ENCODE measurements at regions not wholly inside any gene's neighbourhood (a gene's known extent, or its start where the extent isn't known, plus 50 kb on each side); places are given as distances from the start of the nearest gene placed in this dataset.
A peak's percentile ranks its signal among the peaks of the same experiment; 100 is the strongest.

GRCh38 chr9:75624998-75625397 lies 265.5 kb upstream of the PCSK5 start:
- Histone ChIP-seq H3K4me3 (no peak overlapping the region), H3K27me3 (no peaks in the 10 kb centered on the region), H3K4me1 (no peaks in the 10 kb centered on the region), H3K9me3 (no peaks in the 10 kb centered on the region), H3K27ac (no peak overlapping the region), H3K36me3 (no peaks in the 10 kb centered on the region)
- DNase-seq (no peak), ATAC-seq (peak in 2 of 4 donors; percentile 13 to 30)
- no peak for TF ChIP-seq CTCF (IDR thresholded peaks at IDR 0.05)
- no peak for TF ChIP-seq POLR2A (IDR thresholded peaks at IDR 0.05)
- intact Hi-C loops (cut with DNase I) = no loop called here
- no CpG with 5 or more reads among the region's 2 CpGs for WGBS (ENCODE audit: insufficient coverage, low coverage, low lambda C conversion rate, missing lambda C conversion rate)

GRCh38 chr9:75626860-75627259 lies 263.6 kb upstream of the PCSK5 start:
- no peaks in the 10 kb centered on the region for H3K4me1 ChIP-seq

GRCh38 chr9:75628952-75629351 lies 261.5 kb upstream of the PCSK5 start:
- no peak for TF ChIP-seq POLR2A (IDR thresholded peaks at IDR 0.05)
- no peak for TF ChIP-seq CTCF (IDR thresholded peaks at IDR 0.05)
- no peak overlapping the region for H3K4me3 ChIP-seq
- ATAC-seq (peak in 2 of 4 donors; percentile 34 to 71), DNase-seq (no peak)
- H3K27ac ChIP-seq = no peak overlapping the region
- H3K36me3 ChIP-seq = no peaks in the 10 kb centered on the region
- intact Hi-C loops (cut with DNase I) = no loop called here
- H3K9me3 ChIP-seq = no peaks in the 10 kb centered on the region
- WGBS (ENCODE audit: insufficient coverage, low coverage, low lambda C conversion rate, missing lambda C conversion rate) = 15% methylated on average over 3 of the region's 3 CpGs
- H3K4me1 ChIP-seq = no peaks in the 10 kb centered on the region
- no peaks in the 10 kb centered on the region for H3K27me3 ChIP-seq

More at GRCh38 chr9:75626860-75627259, 263.6 kb upstream of the PCSK5 start:
- Histone ChIP-seq H3K9me3 (no peaks in the 10 kb centered on the region), H3K4me3 (no peak overlapping the region), H3K36me3 (no peaks in the 10 kb centered on the region), H3K27me3 (no peaks in the 10 kb centered on the region), H3K27ac (no peak overlapping the region)
- intact Hi-C loops (cut with DNase I) = no loop called here
- DNase-seq (no peak), ATAC-seq (peak in 2 of 4 donors; percentile 25 to 62)
- TF ChIP-seq POLR2A (IDR thresholded peaks at IDR 0.05) (no peak), CTCF (IDR thresholded peaks at IDR 0.05) (no peak)
- 23% methylated on average over 1 of the region's 1 CpG for WGBS (ENCODE audit: insufficient coverage, low coverage, low lambda C conversion rate, missing lambda C conversion rate)

GRCh38 chr9:75633451-75634057 lies 256.9 kb upstream of the PCSK5 start:
- Histone ChIP-seq H3K27me3 (no peaks in the 10 kb centered on the region), H3K4me1 (no peaks in the 10 kb centered on the region), H3K4me3 (no peak overlapping the region), H3K9me3 (no peaks in the 10 kb centered on the region), H3K27ac (no peak overlapping the region), H3K36me3 (no peaks in the 10 kb centered on the region)
- intact Hi-C loops (cut with DNase I) = no loop called here
- TF ChIP-seq CTCF (IDR thresholded peaks at IDR 0.05) (no peak), POLR2A (IDR thresholded peaks at IDR 0.05) (no peak)
- peak in 1 of 3 donors; percentile 60 for DNase-seq
- WGBS (ENCODE audit: insufficient coverage, low coverage, low lambda C conversion rate, missing lambda C conversion rate) = 37% methylated on average over 7 of the region's 7 CpGs
- peak; percentile 17 to 94 (median 46) for ATAC-seq
